DOHH2 (cell line): ENCODE measurements at regions not wholly inside any gene's neighbourhood (a gene's known extent, or its start where the extent isn't known, plus 50 kb on each side); places are given as distances from the start of the nearest gene placed in this dataset.
"Not testable (repeated sequence)": the region's sequence is repeated elsewhere in the genome, so short reads cannot be mapped to it uniquely, and the experiment has no call there.

Source experiments
- EZH2phosphoT487 ChIP-seq: fragments of 200-600 bp; sonication (generic); IDR thresholded peaks from 2 replicates; pipeline ENCODE4 v1.6.1; 2017; ENCODE audit warnings: borderline replicate concordance, mild to moderate bottlenecking, antibody characterized with exemption, low read length, moderate library complexity, mixed read lengths
- TF ChIP-seq, protein P1 (sequence below): fragments of 200-600 bp; sonication (generic); IDR thresholded peaks from one replicate; pipeline ENCODE4 v1.5.1; 2014; ENCODE audit warnings: antibody characterized with exemption, mild to moderate bottlenecking, low read depth, low read length; ENCODE audit not compliant: poor library complexity, severe bottlenecking

DNA sequence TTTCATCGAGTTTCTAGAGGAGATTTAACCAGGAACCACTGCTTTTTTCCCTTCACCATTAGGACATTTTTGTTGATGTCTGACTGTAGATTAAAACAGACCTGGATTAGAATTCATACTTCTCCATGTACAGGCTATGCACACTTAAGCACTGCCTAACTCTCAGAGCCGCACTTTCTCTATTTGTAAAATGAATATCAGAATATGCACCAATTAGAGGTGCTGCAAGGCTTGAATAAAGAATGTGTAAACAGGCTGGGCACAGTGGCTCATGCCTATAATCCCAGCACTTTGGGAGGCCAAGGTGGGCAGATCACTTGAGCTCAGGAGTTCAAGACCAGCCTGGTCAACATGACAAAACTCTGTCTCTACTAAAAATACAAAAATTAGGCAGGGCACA lies 99.2 kb downstream of the LYZL1 start:
- TF ChIP-seq, protein P1, sequence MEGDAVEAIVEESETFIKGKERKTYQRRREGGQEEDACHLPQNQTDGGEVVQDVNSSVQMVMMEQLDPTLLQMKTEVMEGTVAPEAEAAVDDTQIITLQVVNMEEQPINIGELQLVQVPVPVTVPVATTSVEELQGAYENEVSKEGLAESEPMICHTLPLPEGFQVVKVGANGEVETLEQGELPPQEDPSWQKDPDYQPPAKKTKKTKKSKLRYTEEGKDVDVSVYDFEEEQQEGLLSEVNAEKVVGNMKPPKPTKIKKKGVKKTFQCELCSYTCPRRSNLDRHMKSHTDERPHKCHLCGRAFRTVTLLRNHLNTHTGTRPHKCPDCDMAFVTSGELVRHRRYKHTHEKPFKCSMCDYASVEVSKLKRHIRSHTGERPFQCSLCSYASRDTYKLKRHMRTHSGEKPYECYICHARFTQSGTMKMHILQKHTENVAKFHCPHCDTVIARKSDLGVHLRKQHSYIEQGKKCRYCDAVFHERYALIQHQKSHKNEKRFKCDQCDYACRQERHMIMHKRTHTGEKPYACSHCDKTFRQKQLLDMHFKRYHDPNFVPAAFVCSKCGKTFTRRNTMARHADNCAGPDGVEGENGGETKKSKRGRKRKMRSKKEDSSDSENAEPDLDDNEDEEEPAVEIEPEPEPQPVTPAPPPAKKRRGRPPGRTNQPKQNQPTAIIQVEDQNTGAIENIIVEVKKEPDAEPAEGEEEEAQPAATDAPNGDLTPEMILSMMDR: not testable (repeated sequence)
- TF ChIP-seq EZH2phosphoT487: not testable (repeated sequence)
